ENCODE measurements at regions not wholly inside any gene's neighbourhood (a gene's known extent, or its start where the extent isn't known, plus 50 kb on each side); places are given as distances from the start of the nearest gene placed in this dataset.

DNA sequence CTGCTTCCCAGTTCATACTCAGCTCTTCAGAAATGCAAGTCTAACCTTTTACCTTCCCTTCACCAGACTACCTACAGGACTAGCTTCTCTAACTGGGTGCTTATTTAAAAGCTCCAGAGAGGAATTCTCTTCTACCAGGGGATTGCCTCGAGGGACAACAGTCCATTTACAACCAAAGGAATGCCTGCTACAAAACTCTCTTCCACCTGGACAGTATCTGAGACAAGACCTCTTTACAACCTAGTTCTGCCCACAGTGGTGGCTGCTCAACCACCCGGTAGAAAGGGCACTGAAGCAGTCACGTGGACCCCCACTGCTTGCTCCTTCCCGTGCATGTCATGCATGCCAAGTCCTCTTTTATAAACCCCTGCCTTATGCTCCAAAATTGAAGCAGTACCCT, 158.1 kb upstream of the ANXA10 start:
- no peak for DNase-seq (ENCODE audit: low spot score in 2 of 2)
- no peak overlapping the region for H3K4me3 ChIP-seq
- H3K9me3 ChIP-seq = no peaks in the 10 kb centered on the region
- no peak for TF ChIP-seq POLR2AphosphoS5 (IDR thresholded peaks at IDR 0.05)
- no peak for TF ChIP-seq EP300 (IDR thresholded peaks at IDR 0.05)
- TF ChIP-seq CTCF (IDR thresholded peaks at IDR 0.05) = no peak
- TF ChIP-seq POLR2A (IDR thresholded peaks at IDR 0.05) = no peak
- no peaks in the 10 kb centered on the region for H3K4me1 ChIP-seq
- H3K27ac ChIP-seq = no peak overlapping the region
- 49% methylated on average over 4 of the region's 4 CpGs for WGBS
- H3K36me3 ChIP-seq = no peaks in the 10 kb centered on the region
- no peaks in the 10 kb centered on the region for H3K27me3 ChIP-seq

DNA sequence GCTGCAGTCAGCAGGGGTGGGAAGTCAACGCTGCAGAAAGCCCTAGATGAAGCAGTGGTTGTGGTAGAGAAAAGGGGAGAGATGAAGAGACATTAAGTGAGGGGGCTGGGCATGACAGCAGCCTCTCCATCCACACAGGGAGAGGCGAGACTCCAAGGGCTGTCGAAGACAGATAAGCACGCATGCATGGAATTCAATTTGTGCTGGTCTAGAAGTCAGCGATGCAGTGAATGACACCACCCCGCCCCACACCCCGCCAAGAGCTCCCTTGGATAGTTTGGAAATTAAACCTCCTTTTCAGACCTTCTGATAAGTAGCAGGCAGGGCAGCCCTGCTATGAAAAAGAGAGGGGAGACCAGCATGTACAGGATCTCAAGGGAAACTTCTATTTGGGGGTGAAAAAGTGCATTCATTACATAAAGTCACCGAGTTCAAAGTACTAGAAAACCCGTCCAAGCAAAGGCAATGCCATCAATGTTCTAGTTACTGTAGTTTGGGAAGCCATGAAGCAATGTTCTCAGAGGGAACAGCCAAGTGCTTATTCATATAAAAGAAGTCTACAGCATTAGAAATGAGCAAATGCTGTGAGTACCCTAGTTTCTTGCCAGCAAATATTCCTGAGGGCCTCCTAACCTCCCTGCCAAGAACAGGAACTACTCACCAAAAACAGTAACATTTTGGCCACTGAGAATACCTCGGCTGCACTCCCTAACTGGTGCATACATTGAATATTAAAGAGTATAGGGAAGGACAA, 152.3 kb upstream of the ANXA10 start:
- no peaks in the 10 kb centered on the region for H3K4me1 ChIP-seq
- 74% methylated on average over 10 of the region's 10 CpGs for WGBS
- H3K9me3 ChIP-seq = no peaks in the 10 kb centered on the region
- no peak overlapping the region for H3K4me3 ChIP-seq
- no peaks in the 10 kb centered on the region for H3K27me3 ChIP-seq
- no peak overlapping the region for H3K27ac ChIP-seq
- H3K36me3 ChIP-seq = no peaks in the 10 kb centered on the region
- no peak for DNase-seq (ENCODE audit: low spot score in 2 of 2)
- TF ChIP-seq CTCF (IDR thresholded peaks at IDR 0.05) = no peak
- TF ChIP-seq POLR2AphosphoS5 (IDR thresholded peaks at IDR 0.05) = no peak

- H3K4me1 ChIP-seq = no peaks in the 10 kb centered on the region
- TF ChIP-seq EP300 (IDR thresholded peaks at IDR 0.05) (no peak), POLR2AphosphoS5 (IDR thresholded peaks at IDR 0.05) (no peak), CTCF (IDR thresholded peaks at IDR 0.05) (no peak), POLR2A (IDR thresholded peaks at IDR 0.05) (no peak)
- H3K4me3 ChIP-seq = no peak overlapping the region
- no peaks in the 10 kb centered on the region for H3K36me3 ChIP-seq
- no peak overlapping the region for H3K27ac ChIP-seq
- H3K9me3 ChIP-seq = no peaks in the 10 kb centered on the region
- no peak for DNase-seq (ENCODE audit: low spot score in 2 of 2)
- 56% methylated on average over 3 of the region's 3 CpGs for WGBS
- H3K27me3 ChIP-seq = no peaks in the 10 kb centered on the region
Measured at GRCh38 chr4:167943872-167944505, 148.3 kb upstream of the ANXA10 start.

DNA sequence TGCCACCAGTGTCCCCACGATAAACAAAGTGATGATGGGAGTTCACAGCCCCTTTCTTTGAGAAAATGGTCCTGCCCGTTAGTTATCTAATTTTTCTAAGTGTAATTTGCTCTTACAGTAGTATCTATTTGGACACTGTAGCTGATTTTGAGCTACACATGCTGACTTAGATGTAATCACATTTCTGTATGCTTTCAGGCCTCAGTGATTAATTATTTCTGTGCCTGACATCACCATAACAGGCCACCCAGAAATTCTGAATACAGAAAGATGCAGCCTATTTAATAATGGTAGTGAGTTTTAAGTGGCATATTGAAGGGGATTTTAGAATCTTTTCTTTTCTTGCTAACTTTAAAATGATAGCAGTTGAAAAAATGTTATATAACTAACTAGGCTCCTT, 147.6 kb upstream of the ANXA10 start:
- Histone ChIP-seq H3K4me3 (no peak overlapping the region), H3K27me3 (no peaks in the 10 kb centered on the region), H3K36me3 (no peaks in the 10 kb centered on the region), H3K27ac (no peak overlapping the region), H3K9me3 (no peaks in the 10 kb centered on the region), H3K4me1 (no peaks in the 10 kb centered on the region)
- no peak for DNase-seq (ENCODE audit: low spot score in 2 of 2)
- WGBS = 84% methylated on average over 2 of the region's 2 CpGs
- TF ChIP-seq EP300 (IDR thresholded peaks at IDR 0.05) = no peak
- no peak for TF ChIP-seq CTCF (IDR thresholded peaks at IDR 0.05)
- no peak for TF ChIP-seq POLR2AphosphoS5 (IDR thresholded peaks at IDR 0.05)
- no peak for TF ChIP-seq POLR2A (IDR thresholded peaks at IDR 0.05)

DNA sequence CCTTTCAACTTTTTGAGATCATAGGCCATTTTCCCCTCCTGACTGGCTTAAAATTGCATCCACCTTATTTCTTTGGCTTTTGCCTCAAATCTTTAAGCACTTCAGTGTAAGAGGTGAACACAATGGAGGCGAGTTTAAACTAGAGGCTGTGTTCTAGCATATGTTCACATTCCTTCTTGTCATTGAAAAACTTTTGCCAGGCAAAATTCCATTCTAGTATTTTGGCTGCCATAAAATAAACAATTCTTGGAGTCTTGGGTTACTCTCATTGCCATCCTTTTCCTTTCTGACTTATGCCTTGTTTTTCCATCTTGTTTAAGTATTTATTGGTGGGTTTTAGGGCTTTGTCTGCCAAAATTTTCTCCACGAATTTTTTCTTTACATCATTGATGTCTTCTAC, 137.3 kb upstream of the ANXA10 start:
- TF ChIP-seq POLR2AphosphoS5 (IDR thresholded peaks at IDR 0.05) (no peak), CTCF (IDR thresholded peaks at IDR 0.05) (no peak), EP300 (IDR thresholded peaks at IDR 0.05) (no peak), POLR2A (IDR thresholded peaks at IDR 0.05) (no peak)
- H3K9me3 ChIP-seq = peaks cover 9% of the 10 kb centered on the region
- no peak overlapping the region for H3K27ac ChIP-seq
- no peaks in the 10 kb centered on the region for H3K36me3 ChIP-seq
- no peaks in the 10 kb centered on the region for H3K4me1 ChIP-seq
- DNase-seq (ENCODE audit: low spot score in 2 of 2) = no peak
- H3K4me3 ChIP-seq = no peak overlapping the region
- 67% methylated on average over 2 of the region's 2 CpGs for WGBS
- no peaks in the 10 kb centered on the region for H3K27me3 ChIP-seq
